Cardiac fibroblast (primary cell): ENCODE measurements at regions not wholly inside any gene's neighbourhood (a gene's known extent, or its start where the extent isn't known, plus 50 kb on each side); places are given as distances from the start of the nearest gene placed in this dataset.

Source experiments
- DNase-seq, 2 donors: peaks; one replicate each; pipeline versions ENCODE4 v3.0.0 to v3.0.0-alpha.2; 2010; ENCODE audit warnings: low read depth in 2 of 2
- H3K4me3 ChIP-seq, 2 donors: replicated peaks in 1 of 2; 1 replicate in 1 of 2; 2 replicates in 1 of 2; pipeline ENCODE4 v1.5.1; 2011; ENCODE audit warnings: low read depth in 2 of 2, low read length in 2 of 2, mild to moderate bottlenecking in 2 of 2, moderate library complexity in 1 of 2
- CTCF ChIP-seq: IDR thresholded peaks from one replicate; pipeline ENCODE4 v1.5.1; 2011; ENCODE audit warnings: low read depth, mild to moderate bottlenecking, low read length, inconsistent platforms

DNA sequence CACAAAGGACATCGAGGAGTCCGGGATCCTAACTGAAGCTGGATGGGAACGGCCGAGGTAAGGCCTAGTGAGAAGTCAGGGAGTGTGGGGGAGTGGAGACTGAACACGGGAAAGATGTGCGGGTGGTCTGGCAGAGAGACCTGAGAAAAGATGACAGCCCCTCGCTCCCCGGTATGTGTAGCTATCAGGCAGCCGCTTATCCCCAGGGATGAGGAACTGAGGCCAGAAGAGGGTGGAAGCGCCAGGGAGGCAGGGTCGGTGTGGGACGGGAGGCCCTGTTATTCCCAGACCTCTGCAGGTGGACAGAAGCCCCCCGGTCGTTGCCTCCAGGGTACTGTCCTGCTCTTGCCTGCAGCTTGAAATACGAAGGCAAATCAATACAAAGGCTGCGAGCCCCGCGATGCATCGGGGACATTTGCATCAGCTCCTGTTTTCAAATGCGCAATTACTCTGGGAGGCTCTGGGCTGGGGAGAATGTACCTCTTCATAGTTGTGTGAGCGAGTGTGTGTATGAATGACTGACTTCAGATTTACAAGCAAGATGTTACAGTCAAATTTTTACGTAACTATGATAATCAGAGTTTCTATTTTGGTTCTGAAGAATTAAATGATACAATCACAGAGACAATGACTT lies 221.3 kb downstream of the QKI start:
- no peak for DNase-seq
- no peak overlapping the region for H3K4me3 ChIP-seq
- no peak for TF ChIP-seq CTCF

- no peak for DNase-seq
- no peak for TF ChIP-seq CTCF
- H3K4me3 ChIP-seq = no peak overlapping the region
Observed at GRCh38 chr6:163635315-163635714, 220.8 kb downstream of the QKI start.

DNA sequence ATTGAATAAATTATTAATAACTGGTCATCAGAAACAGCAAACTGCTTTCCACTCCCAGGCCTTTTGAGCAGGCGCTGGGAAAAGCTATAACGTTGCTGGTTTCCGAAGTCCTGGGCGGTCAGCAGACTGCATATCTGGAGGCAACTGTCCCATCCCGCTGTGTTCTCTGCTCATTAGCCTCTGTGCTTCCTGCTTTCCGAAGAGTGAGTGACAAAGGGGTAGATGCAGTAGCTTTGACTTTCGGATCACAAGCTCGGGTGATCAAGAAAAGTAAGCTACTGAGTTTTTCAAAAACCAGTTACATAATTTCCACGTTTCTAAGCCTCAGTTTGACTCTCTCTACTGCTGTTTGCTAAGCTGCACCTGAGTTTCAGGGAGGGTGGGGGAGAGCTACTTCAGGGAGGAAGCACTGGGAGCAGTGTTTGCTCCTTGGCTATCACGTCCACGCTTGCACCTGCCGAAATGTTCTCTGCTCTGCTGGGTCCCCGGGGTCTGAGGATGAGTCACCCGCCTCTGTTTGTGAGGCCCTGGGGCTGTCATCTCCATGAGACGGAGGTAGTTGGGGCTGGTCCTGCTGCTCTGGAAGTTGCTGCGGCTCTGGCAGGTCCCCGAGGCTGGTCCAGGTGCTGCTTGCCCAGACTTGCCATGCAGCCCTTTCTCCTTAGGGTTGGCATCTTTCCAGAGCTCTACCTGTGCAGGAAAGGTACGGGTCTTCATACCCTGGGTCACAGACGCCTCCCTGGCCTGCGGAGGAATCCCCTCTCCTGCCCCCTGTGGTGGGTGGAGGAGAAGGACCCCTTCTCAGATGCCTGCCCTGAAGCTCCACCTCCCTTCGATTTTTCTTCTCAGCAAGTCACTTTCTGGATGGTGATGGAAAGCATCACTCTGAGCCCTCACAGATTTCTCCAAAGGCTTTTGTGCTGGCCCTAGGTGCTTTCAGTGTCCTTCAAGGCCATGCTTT lies 220.0 kb downstream of the QKI start:
- no peak for TF ChIP-seq CTCF
- no peak overlapping the region for H3K4me3 ChIP-seq
- no peak for DNase-seq

DNA sequence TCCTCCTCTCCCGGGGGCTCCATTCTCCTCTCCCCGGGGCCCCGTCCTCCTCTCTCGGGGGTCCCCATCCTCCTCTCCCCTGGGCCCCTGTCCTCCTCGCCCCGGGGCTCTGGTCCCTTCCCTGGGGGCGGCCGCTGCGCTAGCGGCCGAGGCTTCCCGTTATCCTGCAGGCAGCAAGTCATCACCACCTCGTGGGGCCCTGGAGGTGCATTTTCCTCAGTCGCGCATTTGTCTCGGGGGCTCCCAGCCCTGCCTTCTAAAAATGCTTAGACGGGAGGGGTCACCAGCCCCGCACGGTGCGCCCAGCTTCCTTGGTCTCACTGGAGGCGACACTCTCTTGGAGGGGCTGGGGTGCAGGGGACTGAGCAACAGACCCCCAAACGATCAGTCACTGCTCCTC lies 216.5 kb downstream of the QKI start:
- no peak for TF ChIP-seq CTCF
- DNase-seq = no peak

DNA sequence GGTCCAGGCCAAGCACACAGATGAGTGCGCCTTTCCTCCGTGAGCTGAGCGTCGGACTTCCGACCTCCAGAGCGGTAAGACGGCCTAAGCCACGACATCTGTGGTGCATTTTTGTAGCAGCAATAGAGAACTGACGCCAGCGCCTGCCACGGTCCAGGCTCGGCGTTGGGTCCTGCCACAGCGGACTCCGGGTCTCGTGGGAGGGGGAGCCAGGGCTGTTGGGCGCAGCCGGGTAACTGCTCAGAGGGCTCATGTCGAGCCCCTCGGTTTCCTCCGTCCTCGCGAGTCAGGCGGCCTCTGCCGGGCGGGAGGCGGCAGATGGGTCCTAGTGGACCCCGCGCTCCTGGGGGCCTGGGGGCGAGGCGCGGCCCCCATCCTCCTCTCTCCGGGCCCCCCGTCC lies 216.1 kb downstream of the QKI start:
- DNase-seq = no peak
- no peak for TF ChIP-seq CTCF

More for the DNA sequence above, 216.5 kb downstream of the QKI start:
- no peak overlapping the region for H3K4me3 ChIP-seq

DNA sequence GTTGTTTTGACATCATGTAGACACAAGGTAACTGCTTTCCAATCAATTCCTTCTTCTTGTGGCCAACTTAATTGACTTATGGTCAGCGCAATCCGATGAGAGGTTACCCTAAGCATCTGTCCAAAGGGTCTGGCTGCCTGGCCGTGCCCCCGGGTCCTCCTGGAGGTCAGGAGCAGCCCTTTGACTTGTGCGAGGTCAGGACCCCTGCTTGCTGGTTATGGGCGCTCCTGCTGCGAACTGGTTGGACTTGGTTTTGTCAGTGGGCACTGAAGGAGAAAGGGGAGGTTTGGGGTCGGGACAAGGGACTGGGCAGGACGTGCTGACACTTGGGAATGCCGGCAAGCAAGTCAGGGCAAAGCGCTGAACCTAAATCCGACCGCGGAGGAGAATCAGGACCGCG lies 215.6 kb downstream of the QKI start:
- no peak overlapping the region for H3K4me3 ChIP-seq
- TF ChIP-seq CTCF = no peak
- no peak for DNase-seq

More for the DNA sequence above, 216.1 kb downstream of the QKI start:
- no peak overlapping the region for H3K4me3 ChIP-seq
